G401 (cell line): ENCODE measurements at regions not wholly inside any gene's neighbourhood (a gene's known extent, or its start where the extent isn't known, plus 50 kb on each side); places are given as distances from the start of the nearest gene placed in this dataset.

ENCODE experiments used
- DNase-seq: peaks from one replicate; pipeline ENCODE4 v3.0.0-alpha.2; 2015; ENCODE audit warnings: low spot score
- in situ Hi-C: cut with HindIII; loops from 2 replicates; pipeline ENCODE4 v1.10.0; 2016; ENCODE audit warnings: low sequenced_read_pairs, mixed read lengths

- no peak for DNase-seq
- in situ Hi-C loops = no loop called here
Observed at GRCh38 chr1:104387716-104388508, 638.2 kb downstream of the AMY1C start.

GRCh38 chr1:104392552-104392951, 642.9 kb downstream of the AMY1C start:
- in situ Hi-C loops = no loop called here
- no peak for DNase-seq

- no peak for DNase-seq
- in situ Hi-C loops = no loop called here
Observed at GRCh38 chr1:104402178-104402577, 652.5 kb downstream of the AMY1C start.

GRCh38 chr1:104403883-104404282, 654.2 kb downstream of the AMY1C start:
- in situ Hi-C loops = no loop called here
- no peak for DNase-seq

GRCh38 chr1:104406728-104407127, 657.0 kb downstream of the AMY1C start:
- DNase-seq = no peak
- in situ Hi-C loops = no loop called here

GRCh38 chr1:104408268-104408667, 658.6 kb downstream of the AMY1C start:
- in situ Hi-C loops = no loop called here
- no peak for DNase-seq

- DNase-seq = no peak
- in situ Hi-C loops = no loop called here
Observed at GRCh38 chr1:104435255-104435654, 685.6 kb downstream of the AMY1C start.

- DNase-seq = no peak
- in situ Hi-C loops = no loop called here
Observed at GRCh38 chr1:104440011-104440410, 690.3 kb downstream of the AMY1C start.

GRCh38 chr1:104456724-104457123, 707.0 kb downstream of the AMY1C start:
- in situ Hi-C loops = no loop called here
- DNase-seq = no peak

- no peak for DNase-seq
- in situ Hi-C loops = no loop called here
Observed at GRCh38 chr1:104459886-104460285, 710.2 kb downstream of the AMY1C start.

- in situ Hi-C loops = no loop called here
- DNase-seq = no peak
Observed at GRCh38 chr1:104460880-104461279, 711.2 kb downstream of the AMY1C start.

GRCh38 chr1:104463126-104463697, 713.5 kb downstream of the AMY1C start:
- in situ Hi-C loops = no loop called here
- no peak for DNase-seq

GRCh38 chr1:104466068-104466467, 716.4 kb downstream of the AMY1C start:
- in situ Hi-C loops = no loop called here
- no peak for DNase-seq

- no peak for DNase-seq
- in situ Hi-C loops = no loop called here
Observed at GRCh38 chr1:104467590-104467989, 717.9 kb downstream of the AMY1C start.

GRCh38 chr1:104468282-104468681, 718.6 kb downstream of the AMY1C start:
- no peak for DNase-seq
- in situ Hi-C loops = no loop called here

GRCh38 chr1:104476126-104476525, 726.4 kb downstream of the AMY1C start:
- DNase-seq = no peak
- in situ Hi-C loops = no loop called here

- in situ Hi-C loops = no loop called here
- DNase-seq = no peak
Observed at GRCh38 chr1:104488296-104489015, 738.8 kb downstream of the AMY1C start.

GRCh38 chr1:104526158-104526795, 776.6 kb downstream of the AMY1C start:
- no peak for DNase-seq
- in situ Hi-C loops = no loop called here

- in situ Hi-C loops = no loop called here
- DNase-seq = no peak
Observed at GRCh38 chr1:104531990-104532389, 782.3 kb downstream of the AMY1C start.

GRCh38 chr1:104574620-104575019, 824.9 kb downstream of the AMY1C start:
- no peak for DNase-seq
- in situ Hi-C loops = no loop called here
